Stomach (tissue), 8 donors: ENCODE measurements at regions not wholly inside any gene's neighbourhood (a gene's known extent, or its start where the extent isn't known, plus 50 kb on each side); places are given as distances from the start of the nearest gene placed in this dataset.

Experiments used
- DNase-seq, 2 donors: peaks; one replicate each; pipeline versions ENCODE4 v3.0.0 to v3.0.0-alpha.2; 2013 to 2019
- H3K27ac ChIP-seq, 5 donors: fragments of 200-600 bp in 4 of 5; sonication (generic) in 4 of 5; one replicate each; pipeline ENCODE4 v1.5.1; 2013 to 2019; ENCODE audit warnings: mild to moderate bottlenecking in 1 of 5, moderate library complexity in 1 of 5
- H3K27me3 ChIP-seq, 3 donors: fragments of 200-600 bp; sonication (generic); one replicate each; pipeline ENCODE4 v1.5.1; 2017 to 2019; ENCODE audit warnings: mixed run types in 1 of 3
- H3K36me3 ChIP-seq, 4 donors: fragments of 200-600 bp; sonication (generic); 1 replicate in 3 of 4; 2 replicates in 1 of 4; pipeline ENCODE4 v1.5.1; 2016 to 2019
- H3K4me1 ChIP-seq, 4 donors: fragments of 200-600 bp; sonication (generic); one replicate each; pipeline ENCODE4 v1.5.1; 2016 to 2019
- H3K4me3 ChIP-seq, 4 donors: fragments of 200-600 bp; sonication (generic) in 3 of 4; one replicate each; pipeline ENCODE4 v1.5.1; 2016 to 2019; ENCODE audit warnings: mild to moderate bottlenecking in 1 of 4
- H3K9me3 ChIP-seq, 4 donors: fragments of 200-600 bp; sonication (generic); one replicate each; pipeline ENCODE4 v1.5.1; 2016 to 2019
- CTCF ChIP-seq, 7 experiments: fragments of 450-650 bp in 4 of 7; fragments of 200-600 bp in 3 of 7; sonication (generic) in 3 of 7; IDR thresholded peaks; one replicate each; pipeline ENCODE4 v1.5.1; 2016 to 2019; ENCODE audit warnings: antibody characterized with exemption in 7 of 7, control low read depth in 2 of 7, mild to moderate bottlenecking in 1 of 7
- EP300 ChIP-seq: sonication (generic); formaldehyde crosslinking; IDR thresholded peaks from one replicate; pipeline ENCODE4 v1.6.1; 2017; ENCODE audit warnings: antibody characterized with exemption
- POLR2A ChIP-seq, 4 donors: fragments of 450-650 bp; IDR thresholded peaks; one replicate each; pipeline ENCODE4 v1.6.1; 2016; ENCODE audit warnings: antibody characterized with exemption in 4 of 4, control low read depth in 2 of 4, mild to moderate bottlenecking in 1 of 4, moderate library complexity in 1 of 4
- POLR2AphosphoS5 ChIP-seq, 3 donors: sonication (generic); formaldehyde crosslinking; IDR thresholded peaks; one replicate each; pipeline ENCODE4 v1.6.1; 2016; ENCODE audit warnings: antibody characterized with exemption in 3 of 3
- WGBS, 5 donors: extraction: QIAGEN DNeasy Blood & Tissue Kit in 3 of 5; methylation state at CpG; one replicate each; pipeline versions ENCODE4 v1.1.5 to v1.1.7; 2013 to 2018; 5-methylcytosine and 5-hydroxymethylcytosine counted together
- intact Hi-C: fragments of 100-400 bp; cut with DNase I; formaldehyde crosslinking; loops from one replicate; pipeline ENCODE4 v1.15.1; 2023; ENCODE audit warnings: low total_unique reads
- donor health status: healthy with polysubstance abuse.
- donor health status: Bipolar disorder and iron deficiency.
- donor health status: healthy.

DNA sequence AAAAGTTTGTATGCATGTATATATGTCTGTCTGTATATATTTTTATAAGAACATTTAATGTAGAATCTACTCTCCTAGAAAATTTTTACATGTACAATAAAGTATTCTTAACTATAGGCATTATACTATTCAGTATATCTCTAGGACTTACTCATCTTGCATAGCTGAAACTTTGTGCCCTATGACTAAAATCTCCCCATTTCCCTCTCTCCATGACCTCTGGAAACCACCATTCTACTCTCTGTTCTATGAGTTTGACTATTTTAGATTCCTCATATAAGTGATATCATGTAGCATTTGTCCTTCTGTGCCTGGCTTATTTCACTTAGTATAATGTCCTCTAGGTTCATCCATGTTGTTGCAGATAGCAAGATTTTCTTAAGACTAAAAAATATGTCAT, 205.1 kb upstream of the SMLR1 start:
- DNase-seq, result no peak
- no peak for TF ChIP-seq EP300
- TF ChIP-seq POLR2AphosphoS5 (IDR thresholded peaks at IDR 0.05), result no peak
- TF ChIP-seq CTCF (IDR thresholded peaks at IDR 0.05), result no peak
- TF ChIP-seq POLR2A (IDR thresholded peaks at IDR 0.05), result no peak
- Histone ChIP-seq H3K27ac (no peak overlapping the region), H3K4me3 (no peak overlapping the region), H3K9me3 (peaks cover 0 to 10% (median 2%) of the 10 kb centered on the region in 4 donors), H3K27me3 (no peaks in the 10 kb centered on the region), H3K4me1 (no peaks in the 10 kb centered on the region), H3K36me3 (no peaks in the 10 kb centered on the region)
- intact Hi-C loops, result no loop called here

GRCh38 chr6:130624046-130624445, 203.2 kb upstream of the SMLR1 start:
- TF ChIP-seq CTCF (IDR thresholded peaks at IDR 0.05) (no peak), EP300 (no peak), POLR2AphosphoS5 (IDR thresholded peaks at IDR 0.05) (no peak), POLR2A (IDR thresholded peaks at IDR 0.05) (no peak)
- Histone ChIP-seq H3K4me1 (no peaks in the 10 kb centered on the region), H3K9me3 (peaks cover 0 to 10% (median 2%) of the 10 kb centered on the region in 4 donors), H3K4me3 (no peak overlapping the region), H3K27ac (no peak overlapping the region), H3K27me3 (no peaks in the 10 kb centered on the region), H3K36me3 (no peaks in the 10 kb centered on the region)
- intact Hi-C loops, result no loop called here
- 67 to 83% (median 79%) methylated on average over 2 of the region's 2 CpGs for WGBS, 5 donors
- DNase-seq, result no peak

DNA sequence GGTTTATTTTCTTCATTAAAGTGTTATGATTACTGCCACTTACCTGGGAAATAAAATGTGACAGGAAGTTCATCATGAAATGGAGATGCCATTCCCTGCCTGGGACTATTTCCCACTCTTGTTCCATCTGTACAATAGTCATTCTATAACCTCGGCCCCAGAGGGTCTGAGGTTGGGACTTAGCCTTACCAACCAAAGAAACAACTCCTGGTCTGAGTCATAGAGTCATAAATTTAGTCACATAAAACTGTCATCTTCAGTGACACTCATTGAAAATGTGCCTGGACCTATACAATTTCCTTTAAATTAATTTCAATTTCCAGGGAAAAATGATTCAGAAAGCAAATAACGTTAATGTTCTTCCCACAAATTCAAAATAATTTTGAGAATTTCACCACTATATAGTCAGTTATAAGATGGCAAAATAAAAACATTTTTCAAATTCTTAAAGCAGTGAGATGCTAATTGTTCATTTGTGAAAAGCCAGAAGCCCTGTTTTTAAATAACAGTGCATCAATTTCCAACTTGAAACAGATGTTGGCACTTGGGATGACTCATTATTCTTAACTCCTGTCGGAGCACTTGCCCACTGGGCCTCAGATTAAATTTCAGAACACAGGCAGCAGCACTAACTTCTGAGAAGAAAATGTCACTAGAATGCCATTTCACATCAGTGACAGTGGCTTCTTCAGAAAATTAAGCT, 201.2 kb upstream of the SMLR1 start:
- Histone ChIP-seq H3K4me1 (no peaks in the 10 kb centered on the region), H3K9me3 (peaks cover 0 to 10% (median 2%) of the 10 kb centered on the region in 4 donors), H3K36me3 (no peaks in the 10 kb centered on the region), H3K27ac (no peak overlapping the region), H3K27me3 (no peaks in the 10 kb centered on the region), H3K4me3 (no peak overlapping the region)
- WGBS, 5 donors, result 57 to 72% (median 64%) methylated on average over 3 of the region's 3 CpGs
- intact Hi-C loops, result no loop called here
- DNase-seq, result no peak
- TF ChIP-seq POLR2AphosphoS5 (IDR thresholded peaks at IDR 0.05) (no peak), POLR2A (IDR thresholded peaks at IDR 0.05) (no peak), EP300 (no peak), CTCF (IDR thresholded peaks at IDR 0.05) (no peak)

GRCh38 chr6:130628862-130629261, 198.3 kb upstream of the SMLR1 start:
- no peaks in the 10 kb centered on the region for H3K36me3 ChIP-seq
- H3K27ac ChIP-seq, result no peak overlapping the region
- no peak for TF ChIP-seq POLR2A (IDR thresholded peaks at IDR 0.05)
- TF ChIP-seq CTCF (IDR thresholded peaks at IDR 0.05), result no peak
- TF ChIP-seq POLR2AphosphoS5 (IDR thresholded peaks at IDR 0.05), result no peak
- TF ChIP-seq EP300, result no peak
- intact Hi-C loops, result no loop called here
- H3K27me3 ChIP-seq, result no peaks in the 10 kb centered on the region
- H3K9me3 ChIP-seq, result no peaks in the 10 kb centered on the region
- DNase-seq, result no peak
- H3K4me3 ChIP-seq, result no peak overlapping the region
- H3K4me1 ChIP-seq, result peaks cover 0 to 5% (median 0%) of the 10 kb centered on the region in 4 donors
- WGBS, 5 donors, result 93 to 96% (median 95%) methylated on average over 4 of the region's 4 CpGs
